ENCODE measurements at regions not wholly inside any gene's neighbourhood (a gene's known extent, or its start where the extent isn't known, plus 50 kb on each side); places are given as distances from the start of the nearest gene placed in this dataset.

DNA sequence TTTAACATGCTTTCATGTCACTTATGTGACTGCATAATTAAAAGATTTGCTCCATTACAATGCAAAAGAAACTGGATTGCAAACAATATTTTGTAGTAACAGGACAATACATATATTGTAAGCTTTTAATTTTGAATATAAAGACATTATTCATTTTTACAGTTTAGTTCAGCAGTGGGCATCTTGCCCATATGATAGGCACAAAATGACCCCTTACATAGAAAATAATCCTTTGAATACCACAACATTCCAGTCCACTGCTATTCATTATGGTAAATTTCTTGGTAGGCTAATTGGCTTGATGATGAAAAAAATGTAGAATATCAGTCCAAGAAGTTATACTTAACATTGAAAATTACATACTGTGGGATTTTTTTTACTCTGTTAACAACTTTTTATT, 74.1 kb upstream of the LAMA2 start:
- TF ChIP-seq POLR2AphosphoS5 (IDR thresholded peaks at IDR 0.05; ENCODE audit: low read depth, low read length) (no peak), POLR2A (IDR thresholded peaks at IDR 0.05; ENCODE audit: low read depth, low read length) (no peak)
